HG03045 (cell line): ENCODE measurements at regions not wholly inside any gene's neighbourhood (a gene's known extent, or its start where the extent isn't known, plus 50 kb on each side); places are given as distances from the start of the nearest gene placed in this dataset.
"Not testable (repeated sequence)": the region's sequence is repeated elsewhere in the genome, so short reads cannot be mapped to it uniquely, and the experiment has no call there.

Experiments
- ATAC-seq: cut with Tn5 transposase; IDR thresholded peaks from one replicate; pipeline ENCODE4 v1.9.1; 2021; ENCODE audit warnings: mild to moderate bottlenecking, moderate library complexity; ENCODE audit not compliant: unreplicated experiment

- no peak for ATAC-seq
Measured at GRCh38 chr6:103826209-103826608, 1033.5 kb downstream of the HACE1 start.

- ATAC-seq = no peak
Measured at GRCh38 chr6:103820148-103820547, 1039.6 kb downstream of the HACE1 start.

DNA sequence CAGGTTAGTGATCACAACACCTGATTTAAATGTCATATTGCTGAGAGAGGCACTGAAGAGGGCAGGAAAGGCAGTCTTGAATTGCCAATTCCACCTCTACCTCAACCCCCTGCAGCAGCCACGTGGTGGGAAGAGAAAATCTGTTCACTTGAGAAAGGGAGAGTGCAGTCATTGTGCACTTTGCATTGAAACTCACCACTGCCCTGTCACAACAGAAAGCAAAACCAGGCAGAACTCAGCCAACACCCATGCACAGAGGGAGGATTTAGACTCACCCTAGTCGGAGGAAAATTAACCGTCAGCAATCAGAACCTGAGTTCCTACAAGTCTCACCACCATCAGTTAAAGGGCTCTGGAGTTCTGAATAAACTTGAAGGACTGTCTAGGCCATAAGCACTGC, 1040.2 kb downstream of the HACE1 start:
- ATAC-seq = no peak

DNA sequence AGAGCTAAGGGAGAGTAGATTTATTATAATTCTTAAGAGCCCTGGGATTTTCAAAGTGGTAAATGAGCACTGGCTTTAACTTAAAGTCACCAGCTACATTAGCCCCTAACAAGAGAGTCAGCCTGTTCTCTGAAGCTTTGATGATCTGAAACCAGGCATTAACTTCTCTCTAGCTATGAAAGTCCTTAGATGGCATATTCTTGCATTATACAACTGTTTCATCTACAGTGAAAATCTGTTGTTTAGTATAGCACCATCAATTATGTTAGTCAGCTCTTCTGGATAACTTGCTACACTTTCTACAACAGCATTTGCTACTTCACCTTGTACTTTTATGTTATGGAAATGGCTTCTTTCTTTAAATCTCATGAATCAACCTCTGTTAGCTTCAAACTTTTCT, 1046.7 kb downstream of the HACE1 start:
- no peak for ATAC-seq

- not testable (repeated sequence) for ATAC-seq
Measured at GRCh38 chr6:103801901-103802479, 1057.7 kb downstream of the HACE1 start.

DNA sequence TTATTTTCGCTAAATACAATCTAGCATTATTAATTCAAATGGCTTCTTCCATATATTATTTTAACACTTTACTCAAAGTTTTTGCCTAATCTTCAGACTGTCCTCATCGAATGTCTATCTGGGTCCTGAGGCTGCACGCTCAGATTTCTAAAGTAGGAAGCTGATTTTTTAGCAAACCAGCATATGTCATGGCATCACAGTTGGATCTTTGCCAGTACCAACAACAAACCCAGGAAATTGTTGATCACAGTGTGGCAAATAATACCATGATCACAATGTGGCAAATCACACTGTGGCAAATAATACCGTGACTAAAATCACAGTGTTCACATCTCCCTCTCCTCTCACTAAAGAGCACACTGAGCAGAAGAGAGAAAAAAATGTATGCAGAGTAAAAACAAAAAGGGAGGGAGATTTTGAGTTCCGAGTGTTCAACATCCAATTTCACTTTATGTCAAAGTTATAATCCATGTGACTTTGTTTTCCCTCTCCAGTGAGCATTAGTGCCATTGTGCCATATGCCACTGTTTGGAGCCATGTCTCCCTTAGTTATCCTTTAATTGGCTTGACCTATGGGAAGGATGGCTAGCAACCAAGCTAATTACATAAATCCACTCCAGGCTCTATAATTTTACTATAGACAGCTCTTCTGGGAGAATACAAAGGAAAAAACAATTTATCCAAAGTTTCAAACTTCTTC, 1059.6 kb downstream of the HACE1 start:
- no peak for ATAC-seq

DNA sequence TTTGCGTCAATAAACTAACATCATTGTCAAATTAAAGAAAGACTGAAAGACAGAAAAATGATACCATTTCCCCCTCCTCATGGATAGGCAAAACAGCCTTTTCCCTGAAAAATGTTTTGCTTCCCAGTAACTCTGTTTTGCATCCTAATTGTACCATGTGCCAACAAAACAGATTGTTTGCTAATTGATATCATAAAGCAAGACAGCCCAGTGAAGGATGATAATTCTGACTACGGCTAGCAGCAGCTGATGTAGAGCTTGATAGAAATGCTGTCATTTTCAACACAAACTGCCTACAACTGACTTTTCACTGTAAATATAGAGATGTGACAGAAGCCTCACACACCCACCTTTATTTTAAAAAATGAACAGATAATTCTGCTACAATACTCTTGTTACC, 1061.6 kb downstream of the HACE1 start:
- ATAC-seq = no peak

DNA sequence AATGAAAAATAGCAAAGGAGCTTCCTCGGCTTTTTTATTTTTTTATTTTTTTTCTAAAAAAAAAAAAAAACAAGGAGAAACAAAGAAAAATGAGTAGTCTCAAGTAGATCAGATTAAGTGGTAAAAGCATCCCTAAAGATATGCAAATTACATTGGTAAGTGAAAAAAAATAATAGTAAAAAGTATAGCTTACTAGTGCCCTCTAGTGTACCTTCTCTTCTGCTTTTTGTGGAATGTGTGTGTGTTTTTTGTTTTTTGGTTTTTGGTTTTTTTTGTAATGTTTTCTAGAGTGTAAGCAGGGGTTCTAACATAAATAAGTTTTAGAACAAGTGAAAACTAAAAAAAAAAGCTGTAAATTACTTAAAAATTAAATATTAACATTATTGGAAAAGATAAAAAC, 1062.0 kb downstream of the HACE1 start:
- ATAC-seq = no peak

- ATAC-seq = no peak
Measured at GRCh38 chr6:103791458-103791857, 1068.3 kb downstream of the HACE1 start.

DNA sequence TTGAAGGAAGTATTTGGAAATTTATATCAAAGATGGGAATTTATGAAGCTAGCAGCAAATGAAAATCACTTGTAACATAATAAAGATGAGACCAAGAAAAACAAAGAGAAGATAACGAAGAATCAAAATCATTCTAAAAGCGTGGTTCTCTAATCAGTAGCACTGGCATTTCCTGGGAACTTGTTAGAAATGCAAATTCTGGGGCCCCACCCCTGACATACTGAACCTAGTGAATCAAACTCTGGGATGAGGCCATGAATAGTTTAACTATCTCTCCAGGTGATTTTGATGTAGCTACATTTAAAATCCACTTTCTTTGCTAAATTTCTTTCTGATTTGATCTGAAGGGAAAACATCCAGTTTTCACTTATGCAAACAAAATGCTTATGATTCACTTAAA, 1075.6 kb downstream of the HACE1 start:
- ATAC-seq = no peak

GRCh38 chr6:103783329-103783728, 1076.4 kb downstream of the HACE1 start:
- no peak for ATAC-seq

DNA sequence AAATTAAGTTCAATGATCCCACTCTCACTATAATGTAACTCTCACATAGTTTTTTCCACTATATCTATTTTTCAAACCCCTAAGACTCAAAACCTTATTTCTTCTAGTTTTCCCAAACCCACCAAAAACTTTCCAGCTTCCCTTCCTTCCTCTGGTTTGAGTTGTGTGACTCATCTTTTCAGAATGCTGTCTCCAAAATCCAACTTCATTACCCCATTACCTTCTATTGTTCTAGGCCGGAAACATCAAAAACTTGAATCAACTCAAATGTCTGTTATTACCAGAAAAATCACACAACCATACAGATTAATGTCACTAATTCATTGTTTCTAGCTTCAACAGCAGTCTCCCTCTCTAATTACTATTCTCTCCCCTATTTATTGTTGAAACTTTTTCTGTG, 1090.3 kb downstream of the HACE1 start:
- ATAC-seq = no peak

- ATAC-seq = no peak
Measured at GRCh38 chr6:103750603-103751002, 1109.1 kb downstream of the HACE1 start.

DNA sequence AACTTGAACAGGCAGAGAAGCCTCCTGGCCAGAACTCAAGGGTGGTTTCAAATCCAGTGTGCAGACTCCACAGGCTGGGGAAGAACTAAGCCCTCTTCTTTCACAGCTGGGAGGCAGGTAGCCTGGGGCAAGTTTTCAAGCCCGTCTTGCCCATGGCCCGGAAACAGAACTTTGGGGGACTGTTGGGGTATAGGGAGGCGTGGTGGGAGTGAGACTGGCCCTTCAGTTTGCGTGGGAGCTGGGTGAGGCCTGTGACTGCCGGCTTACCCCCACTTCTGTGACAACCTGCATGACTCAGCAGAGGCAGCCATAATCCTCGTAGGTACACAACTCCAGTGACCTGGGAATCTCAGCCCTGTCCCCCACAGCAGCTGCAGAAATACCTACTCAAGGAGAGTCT, 1125.7 kb downstream of the HACE1 start:
- ATAC-seq = no peak

GRCh38 chr6:103729658-103730057, 1130.1 kb downstream of the HACE1 start:
- no peak for ATAC-seq

DNA sequence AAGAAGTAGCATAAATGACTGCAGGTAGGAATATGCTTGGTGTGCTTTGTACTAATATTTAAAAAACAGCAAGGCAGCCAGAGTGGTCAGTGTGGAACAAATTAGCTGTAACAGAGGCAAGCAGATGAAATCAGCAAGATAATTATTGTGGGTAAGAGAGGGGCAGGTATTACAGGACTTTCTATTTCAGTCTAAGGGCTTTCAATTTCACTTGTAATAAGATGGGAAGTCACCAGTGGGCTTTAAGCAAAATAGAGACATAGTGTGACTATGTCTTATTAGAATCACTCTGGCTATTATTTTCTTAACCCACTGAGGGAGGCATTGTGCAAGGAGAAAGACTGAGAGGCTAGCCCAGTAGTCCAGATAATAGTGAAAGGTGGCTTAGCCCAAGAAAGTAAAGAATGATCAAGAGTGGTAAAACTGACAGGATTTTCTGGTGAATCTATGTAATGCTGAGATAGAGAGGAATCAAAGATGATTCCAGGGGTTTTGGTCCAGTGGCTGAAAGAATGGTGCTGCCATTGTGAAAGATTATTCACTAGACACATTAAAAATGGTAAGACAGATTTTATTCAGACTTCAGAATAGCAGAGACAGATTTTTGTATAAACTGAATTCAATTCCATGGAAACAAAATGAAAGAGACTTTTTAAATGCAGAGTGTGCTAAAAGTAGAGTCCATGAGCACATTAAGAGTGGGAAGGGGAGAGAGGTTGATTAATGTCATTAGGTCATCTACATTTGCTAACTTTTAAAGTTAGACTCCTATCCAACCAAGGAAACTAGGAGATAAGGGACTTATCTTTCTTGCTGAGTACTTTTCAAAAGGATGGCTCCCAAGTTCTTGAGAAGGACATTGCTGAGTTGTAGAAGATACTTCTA, 1136.0 kb downstream of the HACE1 start:
- ATAC-seq = no peak

- no peak for ATAC-seq
Measured at GRCh38 chr6:103722683-103723082, 1137.0 kb downstream of the HACE1 start.

DNA sequence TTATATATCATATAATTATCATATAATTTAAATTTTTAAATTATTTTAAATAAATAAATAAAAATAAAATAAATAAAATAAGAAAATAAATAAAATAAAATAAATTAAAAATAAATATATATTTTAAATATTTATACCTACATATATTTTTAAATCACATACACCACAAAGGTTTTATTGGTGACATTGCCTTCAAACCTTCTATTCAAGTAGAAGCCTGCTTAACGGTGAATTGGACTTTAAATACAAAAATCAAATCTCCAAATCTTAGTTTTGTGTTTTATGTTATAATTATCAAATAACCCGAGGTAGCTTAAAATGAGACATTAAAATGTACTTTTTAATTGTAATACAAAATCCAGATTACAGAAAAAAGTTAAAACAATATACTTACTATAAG, 1137.8 kb downstream of the HACE1 start:
- ATAC-seq = no peak

DNA sequence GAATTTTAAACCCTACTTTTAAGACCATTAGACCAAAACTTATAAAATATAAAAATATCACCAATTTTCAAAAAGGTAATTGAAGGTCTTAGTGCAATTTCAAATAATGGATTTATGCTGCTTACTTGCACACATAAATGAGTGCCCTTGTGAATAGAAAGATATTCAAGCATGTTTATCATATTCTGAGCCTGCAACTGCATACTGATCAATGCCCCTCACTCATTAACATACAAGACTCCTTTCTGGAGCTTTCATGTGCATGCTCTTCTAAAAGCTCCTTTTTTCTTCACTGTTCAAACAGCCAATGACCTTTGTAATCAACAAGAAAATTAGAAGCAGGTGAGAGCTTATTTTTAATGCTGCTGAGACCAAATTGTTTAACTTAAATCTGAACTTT, 1139.3 kb downstream of the HACE1 start:
- ATAC-seq = no peak

DNA sequence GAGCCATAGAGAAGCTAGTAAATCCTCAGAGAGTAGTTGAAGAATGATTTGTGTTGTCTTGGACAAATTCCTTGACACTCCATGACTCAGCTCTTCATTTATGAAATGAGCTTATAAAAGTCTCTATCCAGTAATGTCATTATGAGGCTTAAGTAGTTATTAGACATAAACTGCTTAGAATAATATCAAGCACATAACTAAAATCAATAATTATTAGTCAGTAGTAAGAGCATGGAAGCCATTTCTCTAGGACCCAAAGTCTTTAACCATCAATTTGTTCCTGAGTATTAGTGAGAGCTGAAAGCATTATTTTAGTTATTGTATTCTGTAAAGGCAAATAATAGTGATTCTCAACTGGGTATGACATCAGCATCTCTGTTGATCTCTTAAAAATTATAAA, 1140.2 kb downstream of the HACE1 start:
- no peak for ATAC-seq

- no peak for ATAC-seq
Measured at GRCh38 chr6:103715269-103715668, 1144.5 kb downstream of the HACE1 start.

- ATAC-seq = not testable (repeated sequence)
Measured at GRCh38 chr6:103709236-103709635, 1150.5 kb downstream of the HACE1 start.
